ENCODE measurements at regions not wholly inside any gene's neighbourhood (a gene's known extent, or its start where the extent isn't known, plus 50 kb on each side); places are given as distances from the start of the nearest gene placed in this dataset.

GRCh38 chr7:16344927-16345326, 76.4 kb downstream of the CRPPA start:
- no peak for TF ChIP-seq CTCF (IDR thresholded peaks at IDR 0.05)
- no peak for TF ChIP-seq EP300 (IDR thresholded peaks at IDR 0.05)
- TF ChIP-seq POLR2A (IDR thresholded peaks at IDR 0.05), result no peak

Data from tibial nerve (tissue), 4 donors.